Spinal cord (tissue), 9 donors: ENCODE measurements at regions not wholly inside any gene's neighbourhood (a gene's known extent, or its start where the extent isn't known, plus 50 kb on each side); places are given as distances from the start of the nearest gene placed in this dataset.
A peak's percentile ranks its signal among the peaks of the same experiment; 100 is the strongest.

ENCODE experiments used
- DNase-seq, 6 donors: peaks; one replicate each; pipeline versions ENCODE4 v3.0.0 to v3.0.0-alpha.2; 2013 to 2015; ENCODE audit warnings: low spot score in 6 of 6, low read depth in 4 of 6
- H3K27ac ChIP-seq: one replicate; pipeline ENCODE4 v1.5.1; 2013; ENCODE audit warnings: low read depth, low read length, control low read depth
- H3K27me3 ChIP-seq: one replicate; pipeline ENCODE4 v1.6.1; 2013; ENCODE audit warnings: low read length; ENCODE audit not compliant: control insufficient read depth, insufficient read depth
- H3K36me3 ChIP-seq: one replicate; pipeline ENCODE4 v1.6.1; 2013; ENCODE audit warnings: low read length; ENCODE audit not compliant: control insufficient read depth, insufficient read depth
- H3K4me1 ChIP-seq: one replicate; pipeline ENCODE4 v1.6.1; 2013; ENCODE audit warnings: low read length; ENCODE audit not compliant: control insufficient read depth, insufficient read depth
- H3K4me3 ChIP-seq: one replicate; pipeline ENCODE4 v1.5.1; 2013; ENCODE audit warnings: low read depth, low read length, control low read depth
- H3K9me3 ChIP-seq: one replicate; pipeline ENCODE4 v1.6.1; 2013; ENCODE audit warnings: low read length; ENCODE audit not compliant: control insufficient read depth, insufficient read depth
- WGBS: methylation state at CpG from one replicate; pipeline ENCODE4 v1.1.5; 2013; ENCODE audit warnings: missing lambda C conversion rate; ENCODE audit not compliant: insufficient coverage; 5-methylcytosine and 5-hydroxymethylcytosine counted together
- donor health status: healthy.

DNA sequence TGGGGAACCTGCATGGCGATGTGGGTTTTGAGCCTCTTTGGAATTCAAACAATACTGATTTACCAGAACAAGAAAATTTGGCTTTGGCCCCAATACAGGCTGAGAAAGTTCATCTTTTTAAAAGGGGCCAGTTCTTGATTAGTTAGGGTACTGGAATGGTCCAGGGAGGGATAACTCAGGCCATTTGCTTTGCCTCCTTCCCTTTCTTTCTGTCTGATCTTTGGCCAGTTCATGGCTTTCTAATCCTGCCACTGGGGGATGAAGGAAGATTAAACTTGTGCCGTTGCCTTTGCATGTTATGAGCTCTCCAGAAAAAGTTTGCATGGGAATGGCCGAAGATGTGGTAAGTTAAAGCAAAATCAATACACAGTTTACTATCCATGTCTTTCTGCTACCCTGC, 78.4 kb downstream of the ADAMTS15 start:
- no CpG with 5 or more reads among the region's 3 CpGs for whole genome bisulfite sequencing
- Histone ChIP-seq H3K27me3 (no peaks in the 10 kb centered on the region), H3K9me3 (no peaks in the 10 kb centered on the region), H3K4me1 (peaks cover 19% of the 10 kb centered on the region), H3K27ac (no peak overlapping the region), H3K36me3 (no peaks in the 10 kb centered on the region), H3K4me3 (no peak overlapping the region)
- no peak for DNase-seq

GRCh38 chr11:130527636-130528297, 79.3 kb downstream of the ADAMTS15 start:
- no peak overlapping the region for H3K4me3 ChIP-seq
- no peaks in the 10 kb centered on the region for H3K27me3 ChIP-seq
- no peaks in the 10 kb centered on the region for H3K36me3 ChIP-seq
- H3K27ac ChIP-seq: no peak overlapping the region
- peak in 1 of 6 donors; percentile 23 for DNase-seq
- no peaks in the 10 kb centered on the region for H3K9me3 ChIP-seq
- peaks cover 15% of the 10 kb centered on the region for H3K4me1 ChIP-seq
- 74% methylated on average over 4 of the region's 5 CpGs for WGBS

GRCh38 chr11:130528298-130529261, 80.1 kb downstream of the ADAMTS15 start:
- no peak overlapping the region for H3K27ac ChIP-seq
- peaks cover 19% of the 10 kb centered on the region for H3K4me1 ChIP-seq
- no peaks in the 10 kb centered on the region for H3K9me3 ChIP-seq
- H3K27me3 ChIP-seq: no peaks in the 10 kb centered on the region
- H3K36me3 ChIP-seq: no peaks in the 10 kb centered on the region
- no peak for DNase-seq
- H3K4me3 ChIP-seq: no peak overlapping the region
- 75% methylated on average over 7 of the region's 16 CpGs for WGBS

DNA sequence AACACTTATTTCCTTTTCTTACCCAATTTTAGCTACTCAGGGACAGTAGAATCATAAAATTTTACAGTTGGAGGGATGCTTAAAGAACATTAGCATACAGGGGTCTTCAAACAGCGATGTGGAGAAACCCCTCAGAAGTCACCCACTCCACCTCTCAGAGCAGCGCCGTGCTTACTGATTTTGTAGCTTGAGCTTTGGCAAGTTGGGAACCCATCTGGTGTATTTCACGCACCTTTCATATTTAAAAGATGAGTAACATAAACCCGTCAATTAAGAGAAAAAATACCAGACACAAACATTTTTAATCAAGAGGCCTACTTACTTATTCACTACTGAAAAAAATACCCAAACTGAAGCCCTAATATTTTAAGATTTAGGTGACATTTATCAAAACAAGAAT, 80.9 kb downstream of the ADAMTS15 start:
- Histone ChIP-seq H3K9me3 (no peaks in the 10 kb centered on the region), H3K36me3 (no peaks in the 10 kb centered on the region), H3K4me1 (peaks cover 19% of the 10 kb centered on the region), H3K27ac (no peak overlapping the region), H3K4me3 (no peak overlapping the region), H3K27me3 (no peaks in the 10 kb centered on the region)
- peak in 1 of 6 donors; percentile 51 for DNase-seq
- WGBS: 90% methylated on average over 2 of the region's 5 CpGs

DNA sequence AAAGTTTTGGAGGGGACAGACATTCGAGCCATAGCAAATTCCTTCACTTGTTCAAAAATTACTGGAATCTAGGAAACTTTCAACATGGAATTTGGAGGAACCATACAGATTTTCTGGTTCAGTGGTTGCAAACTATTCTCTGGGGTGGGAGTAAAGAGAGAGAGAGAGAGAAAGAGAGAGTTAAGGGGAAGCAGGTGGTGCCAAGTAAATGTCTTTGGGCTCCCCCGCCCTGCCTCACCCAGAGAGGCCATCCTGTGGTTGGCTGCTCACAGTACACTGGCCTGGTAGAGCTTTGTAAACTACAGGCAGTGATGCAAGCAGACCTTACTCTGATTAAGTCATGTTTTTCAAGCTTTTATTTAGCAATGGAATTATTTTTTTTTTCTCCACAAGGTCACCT, 82.6 kb downstream of the ADAMTS15 start:
- DNase-seq: no peak
- Histone ChIP-seq H3K9me3 (no peaks in the 10 kb centered on the region), H3K4me3 (no peak overlapping the region), H3K27ac (no peak overlapping the region), H3K36me3 (no peaks in the 10 kb centered on the region), H3K27me3 (no peaks in the 10 kb centered on the region), H3K4me1 (peaks cover 19% of the 10 kb centered on the region)
- WGBS: 80% methylated on average over 1 of the region's 2 CpGs

- peak in 2 of 6 donors; percentile 39 to 41 for DNase-seq
- WGBS: 64% methylated on average over 7 of the region's 12 CpGs
- no peak overlapping the region for H3K27ac ChIP-seq
These were observed 84.8 kb downstream of the ADAMTS15 start for GRCh38 chr11:130533113-130533798.

DNA sequence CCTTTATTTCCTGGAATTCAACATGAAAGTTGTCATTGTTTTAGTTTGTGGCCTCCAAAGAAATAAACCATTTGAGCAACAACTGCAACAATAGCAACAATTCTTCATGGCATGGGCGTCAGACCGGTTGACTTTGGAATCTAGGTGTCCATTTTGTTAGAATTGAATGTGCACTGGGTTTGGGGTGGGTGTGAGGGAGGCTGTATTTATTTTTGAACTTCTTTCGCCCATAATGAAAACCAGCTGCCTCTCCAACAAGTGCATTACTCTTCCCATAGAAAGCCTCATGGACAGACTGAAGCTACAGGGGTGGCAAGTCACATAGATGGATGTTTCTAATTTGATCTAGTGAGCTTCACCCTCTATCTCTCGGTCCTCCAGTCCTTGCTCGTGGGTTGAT, 85.4 kb downstream of the ADAMTS15 start:
- H3K9me3 ChIP-seq: no peaks in the 10 kb centered on the region
- peaks cover 9% of the 10 kb centered on the region for H3K4me1 ChIP-seq
- H3K27me3 ChIP-seq: no peaks in the 10 kb centered on the region
- H3K4me3 ChIP-seq: no peak overlapping the region
- no peak for DNase-seq
- no peaks in the 10 kb centered on the region for H3K36me3 ChIP-seq
- H3K27ac ChIP-seq: no peak overlapping the region
- WGBS: no CpG with 5 or more reads among the region's 5 CpGs

More at GRCh38 chr11:130533113-130533798, 84.8 kb downstream of the ADAMTS15 start:
- H3K27me3 ChIP-seq: no peaks in the 10 kb centered on the region
- H3K9me3 ChIP-seq: no peaks in the 10 kb centered on the region
- peaks cover 15% of the 10 kb centered on the region for H3K4me1 ChIP-seq
- H3K4me3 ChIP-seq: no peak overlapping the region
- H3K36me3 ChIP-seq: no peaks in the 10 kb centered on the region

GRCh38 chr11:130534551-130534950, 86.1 kb downstream of the ADAMTS15 start:
- no peaks in the 10 kb centered on the region for H3K36me3 ChIP-seq
- no peaks in the 10 kb centered on the region for H3K9me3 ChIP-seq
- DNase-seq: no peak
- H3K4me3 ChIP-seq: no peak overlapping the region
- WGBS: 75% methylated on average over 7 of the region's 10 CpGs
- H3K27ac ChIP-seq: no peak overlapping the region
- peaks cover 9% of the 10 kb centered on the region for H3K4me1 ChIP-seq
- H3K27me3 ChIP-seq: no peaks in the 10 kb centered on the region

DNA sequence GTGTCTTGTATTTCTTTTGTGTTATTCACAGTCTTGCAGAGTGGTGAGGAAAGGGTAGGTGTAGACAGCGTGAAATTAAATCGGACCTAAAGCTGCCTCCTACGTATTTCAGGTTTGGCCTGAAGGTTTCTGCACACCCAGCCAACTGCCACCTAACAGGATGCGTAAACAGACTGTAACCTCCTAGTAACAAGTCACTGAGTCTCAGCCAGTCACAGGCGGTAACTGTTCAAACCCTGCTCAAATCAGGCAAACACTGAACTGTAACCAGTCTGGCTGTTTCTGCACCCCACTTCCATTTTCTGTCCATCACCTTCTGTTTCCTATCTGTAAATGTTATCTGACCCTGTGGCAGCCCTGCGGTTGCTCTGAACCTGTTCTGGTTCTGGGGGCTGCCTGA, 87.1 kb downstream of the ADAMTS15 start:
- DNase-seq: no peak
- no peak overlapping the region for H3K27ac ChIP-seq

More for the DNA sequence above, 87.1 kb downstream of the ADAMTS15 start:
- no peak overlapping the region for H3K4me3 ChIP-seq
- H3K27me3 ChIP-seq: no peaks in the 10 kb centered on the region
- H3K9me3 ChIP-seq: no peaks in the 10 kb centered on the region
- no peaks in the 10 kb centered on the region for H3K36me3 ChIP-seq
- WGBS: 83% methylated on average over 6 of the region's 6 CpGs
- peaks cover 9% of the 10 kb centered on the region for H3K4me1 ChIP-seq
